ENCODE measurements at regions not wholly inside any gene's neighbourhood (a gene's known extent, or its start where the extent isn't known, plus 50 kb on each side); places are given as distances from the start of the nearest gene placed in this dataset.

GRCh38 chr18:62659698-62660097, 55.6 kb upstream of the PHLPP1 start:
- TF ChIP-seq, protein P1, sequence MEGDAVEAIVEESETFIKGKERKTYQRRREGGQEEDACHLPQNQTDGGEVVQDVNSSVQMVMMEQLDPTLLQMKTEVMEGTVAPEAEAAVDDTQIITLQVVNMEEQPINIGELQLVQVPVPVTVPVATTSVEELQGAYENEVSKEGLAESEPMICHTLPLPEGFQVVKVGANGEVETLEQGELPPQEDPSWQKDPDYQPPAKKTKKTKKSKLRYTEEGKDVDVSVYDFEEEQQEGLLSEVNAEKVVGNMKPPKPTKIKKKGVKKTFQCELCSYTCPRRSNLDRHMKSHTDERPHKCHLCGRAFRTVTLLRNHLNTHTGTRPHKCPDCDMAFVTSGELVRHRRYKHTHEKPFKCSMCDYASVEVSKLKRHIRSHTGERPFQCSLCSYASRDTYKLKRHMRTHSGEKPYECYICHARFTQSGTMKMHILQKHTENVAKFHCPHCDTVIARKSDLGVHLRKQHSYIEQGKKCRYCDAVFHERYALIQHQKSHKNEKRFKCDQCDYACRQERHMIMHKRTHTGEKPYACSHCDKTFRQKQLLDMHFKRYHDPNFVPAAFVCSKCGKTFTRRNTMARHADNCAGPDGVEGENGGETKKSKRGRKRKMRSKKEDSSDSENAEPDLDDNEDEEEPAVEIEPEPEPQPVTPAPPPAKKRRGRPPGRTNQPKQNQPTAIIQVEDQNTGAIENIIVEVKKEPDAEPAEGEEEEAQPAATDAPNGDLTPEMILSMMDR (IDR thresholded peaks at IDR 0.05): no peak
- TF ChIP-seq ZFX (IDR thresholded peaks at IDR 0.05; ENCODE audit: borderline replicate concordance): no peak

Data from 22Rv1 (cell line).